PFSK-1 (cell line): ENCODE measurements at regions not wholly inside any gene's neighbourhood (a gene's known extent, or its start where the extent isn't known, plus 50 kb on each side); places are given as distances from the start of the nearest gene placed in this dataset.

Source experiments
- FOXP2 ChIP-seq: optimal IDR thresholded peaks from 2 replicates; pipeline ENCODE3; 2011; ENCODE audit warnings: borderline replicate concordance, control low read depth, inconsistent platforms; ENCODE audit not compliant: insufficient read depth; ENCODE audit errors: extremely low read length, extremely low read depth
- POLR2AphosphoS5 ChIP-seq: IDR thresholded peaks from 2 replicates; pipeline ENCODE4 v1.6.1; 2012; ENCODE audit warnings: low read depth, mild to moderate bottlenecking, control low read depth, low read length, moderate library complexity
- SIN3A ChIP-seq: IDR thresholded peaks from 2 replicates; pipeline ENCODE4 v1.6.1; 2012; ENCODE audit warnings: mild to moderate bottlenecking, low read length, moderate library complexity, borderline replicate concordance; ENCODE audit not compliant: insufficient read depth
- TAF1 ChIP-seq: IDR thresholded peaks from 2 replicates; pipeline ENCODE4 v1.6.1; 2012; ENCODE audit warnings: low read length, control low read depth, borderline replicate concordance; ENCODE audit not compliant: insufficient read depth
- TF ChIP-seq, protein P1 (sequence below), 2 experiments: IDR thresholded peaks; 2 replicates each; pipeline versions ENCODE4 v1.6.1 to v1.8.0; 2011 to 2012; ENCODE audit warnings: low read depth in 2 of 2, low read length in 2 of 2, control low read depth in 1 of 2, inconsistent platforms in 1 of 2, mild to moderate bottlenecking in 1 of 2, moderate library complexity in 1 of 2; ENCODE audit not compliant: insufficient read depth in 1 of 2

- TF ChIP-seq FOXP2 = no peak
- no peak for TF ChIP-seq TAF1
- TF ChIP-seq SIN3A = no peak
- TF ChIP-seq, protein P1, sequence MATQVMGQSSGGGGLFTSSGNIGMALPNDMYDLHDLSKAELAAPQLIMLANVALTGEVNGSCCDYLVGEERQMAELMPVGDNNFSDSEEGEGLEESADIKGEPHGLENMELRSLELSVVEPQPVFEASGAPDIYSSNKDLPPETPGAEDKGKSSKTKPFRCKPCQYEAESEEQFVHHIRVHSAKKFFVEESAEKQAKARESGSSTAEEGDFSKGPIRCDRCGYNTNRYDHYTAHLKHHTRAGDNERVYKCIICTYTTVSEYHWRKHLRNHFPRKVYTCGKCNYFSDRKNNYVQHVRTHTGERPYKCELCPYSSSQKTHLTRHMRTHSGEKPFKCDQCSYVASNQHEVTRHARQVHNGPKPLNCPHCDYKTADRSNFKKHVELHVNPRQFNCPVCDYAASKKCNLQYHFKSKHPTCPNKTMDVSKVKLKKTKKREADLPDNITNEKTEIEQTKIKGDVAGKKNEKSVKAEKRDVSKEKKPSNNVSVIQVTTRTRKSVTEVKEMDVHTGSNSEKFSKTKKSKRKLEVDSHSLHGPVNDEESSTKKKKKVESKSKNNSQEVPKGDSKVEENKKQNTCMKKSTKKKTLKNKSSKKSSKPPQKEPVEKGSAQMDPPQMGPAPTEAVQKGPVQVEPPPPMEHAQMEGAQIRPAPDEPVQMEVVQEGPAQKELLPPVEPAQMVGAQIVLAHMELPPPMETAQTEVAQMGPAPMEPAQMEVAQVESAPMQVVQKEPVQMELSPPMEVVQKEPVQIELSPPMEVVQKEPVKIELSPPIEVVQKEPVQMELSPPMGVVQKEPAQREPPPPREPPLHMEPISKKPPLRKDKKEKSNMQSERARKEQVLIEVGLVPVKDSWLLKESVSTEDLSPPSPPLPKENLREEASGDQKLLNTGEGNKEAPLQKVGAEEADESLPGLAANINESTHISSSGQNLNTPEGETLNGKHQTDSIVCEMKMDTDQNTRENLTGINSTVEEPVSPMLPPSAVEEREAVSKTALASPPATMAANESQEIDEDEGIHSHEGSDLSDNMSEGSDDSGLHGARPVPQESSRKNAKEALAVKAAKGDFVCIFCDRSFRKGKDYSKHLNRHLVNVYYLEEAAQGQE (IDR thresholded peaks at IDR 0.05; ENCODE audit: insufficient read depth in 1 of 2, low read depth in 2 of 2, low read length in 2 of 2) = no peak
- TF ChIP-seq POLR2AphosphoS5 = no peak
Measured at GRCh38 chr10:64574371-64574770, 1053.2 kb downstream of the REEP3 start.

DNA sequence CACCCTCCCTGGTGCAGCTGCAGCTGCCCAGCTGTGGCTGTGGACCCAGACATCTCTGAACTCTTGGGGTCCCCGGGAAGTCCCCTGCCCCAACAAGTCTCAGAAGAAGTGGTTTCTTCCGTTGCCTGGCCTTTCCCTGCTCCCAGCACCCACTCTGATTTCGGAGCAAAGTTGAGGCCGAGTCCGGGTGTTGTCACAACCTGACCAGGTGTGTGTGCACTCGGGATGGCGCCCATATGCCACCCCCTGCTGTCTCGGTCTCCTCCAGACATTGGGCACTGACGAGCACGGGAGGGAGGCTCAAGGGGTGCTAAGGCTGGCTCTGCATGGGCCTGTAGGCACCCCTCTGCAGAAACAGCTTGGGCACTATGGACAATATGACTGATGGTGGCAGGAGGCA is 1055.3 kb downstream of the REEP3 start:
- TF ChIP-seq FOXP2 = no peak
- no peak for TF ChIP-seq TAF1
- no peak for TF ChIP-seq POLR2AphosphoS5
- no peak for TF ChIP-seq SIN3A
- TF ChIP-seq, protein P1 (IDR thresholded peaks at IDR 0.05; ENCODE audit: insufficient read depth in 1 of 2, low read depth in 2 of 2, low read length in 2 of 2) = no peak

GRCh38 chr10:64586934-64587503 is 1065.8 kb downstream of the REEP3 start:
- TF ChIP-seq FOXP2 = no peak
- TF ChIP-seq TAF1 = no peak
- TF ChIP-seq, protein P1 (IDR thresholded peaks at IDR 0.05; ENCODE audit: insufficient read depth in 1 of 2, low read depth in 2 of 2, low read length in 2 of 2) = peak; percentile 75 to 82

DNA sequence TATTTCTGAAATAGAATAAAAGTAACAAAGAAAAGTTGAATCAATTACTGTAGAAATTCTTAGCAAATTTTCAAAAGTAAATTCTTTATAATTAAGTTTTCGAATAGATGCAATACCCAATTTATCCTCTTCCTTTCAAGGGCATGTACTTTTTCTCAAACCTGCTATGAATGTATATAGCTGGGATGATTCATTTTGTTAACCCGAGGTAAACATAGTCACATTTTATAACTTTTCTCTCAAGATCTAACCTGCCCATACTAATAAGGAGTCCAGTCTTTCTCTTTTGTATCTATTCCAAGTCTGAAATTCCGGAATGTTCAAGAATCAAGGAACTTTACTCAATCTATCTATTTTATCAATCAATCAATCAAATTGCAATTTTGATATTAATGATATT is 1072.9 kb downstream of the REEP3 start:
- TF ChIP-seq TAF1 = no peak
- no peak for TF ChIP-seq SIN3A
- no peak for TF ChIP-seq FOXP2
- TF ChIP-seq, protein P1 (IDR thresholded peaks at IDR 0.05; ENCODE audit: insufficient read depth in 1 of 2, low read depth in 2 of 2, low read length in 2 of 2) = no peak

- TF ChIP-seq TAF1 = no peak
- no peak for TF ChIP-seq POLR2AphosphoS5
- TF ChIP-seq SIN3A = no peak
- TF ChIP-seq FOXP2 = no peak
- TF ChIP-seq, protein P1 (IDR thresholded peaks at IDR 0.05; ENCODE audit: insufficient read depth in 1 of 2, low read depth in 2 of 2, low read length in 2 of 2) = no peak
Measured at GRCh38 chr10:64598600-64598999, 1077.4 kb downstream of the REEP3 start.
